Activated CD8-positive, alpha-beta memory T cell treated with anti-CD3 and anti-CD28 coated beads, Interleukin-2, amount 50 U/mL, for 24 hours (primary cell): ENCODE measurements at regions not wholly inside any gene's neighbourhood (a gene's known extent, or its start where the extent isn't known, plus 50 kb on each side); places are given as distances from the start of the nearest gene placed in this dataset.
"Not testable (repeated sequence)": the region's sequence is repeated elsewhere in the genome, so short reads cannot be mapped to it uniquely, and the experiment has no call there.

Experiments used
- DNase-seq: peaks from one replicate; pipeline ENCODE4 v3.0.0-alpha.2; 2020; ENCODE audit errors: extremely low read depth

DNA sequence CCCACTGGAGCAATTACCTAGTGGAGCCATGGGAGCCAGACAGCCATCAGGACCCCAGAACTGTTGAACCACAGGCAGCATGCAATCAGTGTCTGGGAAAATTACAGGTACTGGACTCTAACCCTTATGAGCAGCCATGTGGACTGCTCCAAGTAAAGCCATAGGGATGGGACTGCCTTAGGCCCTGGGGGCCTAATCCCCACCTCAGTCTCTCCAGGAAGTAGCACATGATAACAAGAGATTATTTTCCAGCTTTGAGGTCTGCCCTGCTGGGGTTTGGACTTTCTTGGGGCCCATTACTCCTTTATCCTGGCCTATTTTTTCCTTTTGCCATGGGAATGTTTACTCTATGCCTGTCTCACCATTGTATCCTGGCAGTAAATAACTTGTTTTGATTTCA is 226.8 kb downstream of the AEBP2 start:
- no peak for DNase-seq

DNA sequence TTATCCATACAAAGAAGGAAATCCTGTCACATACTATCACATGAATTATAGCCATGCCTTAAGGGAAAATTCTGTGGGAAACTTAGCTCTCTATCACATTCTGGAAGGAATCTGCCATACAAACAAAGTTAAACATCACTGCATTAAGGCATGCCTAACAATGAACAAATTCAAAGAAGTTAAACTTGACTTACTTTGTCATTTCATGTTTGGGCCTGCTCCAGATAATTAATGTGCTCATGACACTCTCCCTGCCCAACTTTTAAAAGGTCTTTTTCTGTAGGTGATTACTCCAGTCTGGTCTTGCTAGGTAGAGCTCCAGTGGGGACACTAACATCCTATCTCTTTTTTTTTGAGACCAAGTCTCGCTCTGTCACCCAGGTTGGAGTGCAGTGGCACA is 230.5 kb downstream of the AEBP2 start:
- DNase-seq: no peak

DNA sequence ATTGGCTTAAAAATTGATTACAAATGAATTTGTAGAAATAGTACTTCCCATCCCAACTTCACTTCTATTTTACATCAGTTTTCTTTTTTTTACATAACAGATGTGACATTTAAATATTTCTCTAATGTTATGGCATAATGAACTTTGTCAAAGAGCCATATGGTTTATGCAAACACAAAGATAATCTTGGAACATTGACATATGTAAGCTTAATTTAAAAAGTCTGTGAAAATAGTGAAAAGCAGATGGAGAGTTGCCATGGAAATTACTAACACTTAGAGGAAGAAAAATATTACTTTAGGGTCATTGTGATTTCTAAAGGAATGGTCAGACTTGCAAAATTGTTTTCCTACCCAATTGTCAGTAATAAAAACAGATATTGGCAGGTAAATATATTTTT is 232.4 kb downstream of the AEBP2 start:
- no peak for DNase-seq

DNA sequence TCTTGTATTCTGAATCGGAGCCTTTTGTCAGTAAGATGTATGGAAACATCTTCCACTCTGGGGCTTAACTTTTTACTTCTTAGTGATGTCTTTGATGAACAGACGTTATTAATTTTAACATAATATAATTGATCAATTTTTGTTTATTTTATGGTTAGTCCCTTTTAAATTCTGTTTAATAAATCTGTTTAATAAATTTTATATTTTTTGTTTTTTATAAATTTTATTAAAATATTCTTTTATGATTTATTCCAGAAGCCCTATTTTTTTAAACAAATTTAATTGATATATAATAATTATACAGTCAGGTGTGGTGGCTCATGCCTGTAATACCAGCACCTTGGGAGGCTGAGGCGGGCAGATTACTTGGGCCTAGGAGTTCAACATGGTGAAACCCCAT is 235.1 kb downstream of the AEBP2 start:
- no peak for DNase-seq

DNA sequence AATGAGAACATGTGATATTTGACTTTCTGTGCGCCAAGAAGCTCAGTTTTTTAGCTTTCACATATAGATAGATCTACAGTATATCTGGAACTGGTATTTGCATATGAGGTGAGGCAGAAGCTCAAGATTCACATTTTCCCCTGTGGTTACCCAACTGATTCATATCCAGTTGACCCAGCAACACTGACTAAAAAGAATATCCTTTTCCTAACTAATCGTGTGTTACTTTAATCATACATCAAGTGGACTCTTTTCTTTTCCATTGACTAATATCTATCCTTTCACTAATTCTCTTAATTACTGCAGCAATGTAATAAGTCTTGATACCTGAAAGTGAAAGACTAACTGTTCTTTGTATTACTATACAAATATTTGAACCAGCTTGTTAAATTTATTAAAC is 236.1 kb downstream of the AEBP2 start:
- no peak for DNase-seq

DNA sequence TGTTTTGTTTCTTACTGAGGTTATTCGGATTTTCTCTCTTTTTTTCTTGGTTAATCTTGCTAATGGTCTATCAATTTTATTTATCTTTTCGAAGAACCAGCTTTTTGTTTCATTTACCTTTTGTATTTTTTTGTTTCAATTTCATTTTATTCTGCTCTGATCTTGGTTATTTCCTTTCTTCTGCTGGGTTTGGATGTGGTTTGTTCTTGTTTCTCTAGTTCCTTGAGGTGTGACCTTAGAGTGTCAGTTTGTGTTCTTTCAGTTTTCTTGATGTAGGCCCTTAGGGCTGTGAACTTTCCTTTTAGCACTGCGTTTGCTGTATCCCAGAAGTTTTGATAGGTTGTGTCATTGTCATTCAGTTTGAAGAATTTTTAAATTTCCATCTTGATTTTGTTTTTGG is 239.2 kb downstream of the AEBP2 start:
- not testable (repeated sequence) for DNase-seq

DNA sequence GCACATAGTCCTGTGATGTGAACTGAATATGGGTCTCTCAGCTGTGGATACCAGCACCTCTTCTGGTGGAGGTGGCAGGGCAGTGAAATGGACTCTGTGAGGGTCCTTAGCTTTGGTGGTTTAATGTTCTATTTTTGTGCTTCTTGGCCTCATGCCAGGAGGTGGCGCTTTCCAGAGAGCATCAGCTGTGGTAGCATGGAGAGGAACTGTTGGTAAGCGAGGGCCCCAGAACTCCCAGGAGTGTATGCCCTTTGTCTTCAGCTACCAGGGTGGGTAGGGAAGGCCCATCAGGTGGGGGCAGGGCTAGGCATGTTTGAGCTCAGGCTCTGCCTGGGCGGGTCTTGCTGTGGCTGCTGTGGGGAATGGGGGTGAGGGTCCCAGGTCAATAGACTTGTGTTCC is 241.7 kb downstream of the AEBP2 start:
- DNase-seq: no peak

DNA sequence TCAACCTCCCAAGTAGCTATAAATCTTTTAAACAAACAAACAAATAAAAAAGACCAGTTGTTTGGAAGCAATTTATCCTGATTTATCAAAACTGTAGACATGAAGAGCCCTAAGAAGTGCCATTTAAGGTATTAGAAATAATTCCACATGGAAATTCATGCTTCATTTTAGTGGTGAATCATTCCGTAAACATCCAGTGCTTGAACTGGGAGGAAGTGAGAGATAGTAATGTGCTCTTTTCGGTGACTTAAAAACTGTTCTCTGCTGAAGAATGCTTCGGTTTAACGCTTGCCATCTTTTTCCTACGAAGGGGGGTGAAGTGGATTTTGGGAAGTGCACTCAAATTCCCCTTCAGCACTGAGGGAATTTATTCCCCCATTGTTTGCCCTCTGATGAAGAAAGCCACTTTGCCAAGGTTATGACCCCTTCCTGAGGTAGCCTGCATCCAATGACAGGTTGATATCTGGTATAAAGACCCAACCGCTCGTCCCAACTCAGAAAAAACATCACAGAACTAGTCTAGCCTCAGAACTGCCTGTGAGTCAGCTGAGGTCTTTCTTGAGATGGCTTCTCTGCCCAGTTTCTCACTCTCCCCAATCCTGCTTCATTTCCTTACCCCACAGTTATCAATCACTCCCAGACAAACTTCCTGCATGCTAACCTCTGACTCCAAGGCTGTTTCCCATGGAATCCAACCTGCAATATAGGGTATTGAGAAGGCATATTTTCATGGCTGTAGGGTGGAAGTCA is 244.1 kb downstream of the AEBP2 start:
- DNase-seq: no peak

DNA sequence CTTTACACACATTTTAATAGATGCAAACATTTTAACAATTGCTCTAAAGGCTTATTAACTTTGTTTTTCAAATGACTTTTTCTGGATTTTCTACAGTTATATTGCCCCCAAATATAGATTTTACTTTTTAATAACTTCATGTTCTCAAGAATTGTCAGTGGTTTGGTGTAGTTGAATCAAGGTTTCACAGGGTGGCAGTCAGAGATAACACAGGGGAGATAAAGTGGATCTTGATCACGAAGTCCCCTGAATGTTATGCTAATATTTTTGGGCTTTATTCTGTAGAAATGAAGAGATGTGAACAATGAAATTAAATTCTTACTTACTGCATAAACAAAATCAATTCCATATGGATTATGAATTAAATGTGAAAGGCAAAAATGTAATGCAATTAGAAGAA is 248.1 kb downstream of the AEBP2 start:
- no peak for DNase-seq

DNA sequence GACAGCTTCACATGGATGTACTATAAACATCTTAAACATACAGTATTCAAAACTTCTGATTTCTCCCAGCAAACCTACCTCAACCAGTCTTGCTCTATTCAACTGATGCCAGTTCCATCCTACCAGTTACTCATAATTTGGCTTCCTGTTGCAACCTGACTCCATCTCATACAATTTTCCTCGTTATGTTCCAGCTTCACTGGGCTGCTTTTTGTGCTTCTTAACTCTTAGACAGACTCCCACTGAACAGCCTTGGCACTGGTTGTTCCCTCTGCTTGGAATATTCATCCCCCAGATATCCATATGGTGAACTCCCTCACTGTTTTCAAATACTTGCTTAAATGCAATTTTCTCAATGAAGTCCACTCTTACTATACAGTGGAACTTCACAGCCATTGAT is 249.2 kb downstream of the AEBP2 start:
- DNase-seq: no peak

DNA sequence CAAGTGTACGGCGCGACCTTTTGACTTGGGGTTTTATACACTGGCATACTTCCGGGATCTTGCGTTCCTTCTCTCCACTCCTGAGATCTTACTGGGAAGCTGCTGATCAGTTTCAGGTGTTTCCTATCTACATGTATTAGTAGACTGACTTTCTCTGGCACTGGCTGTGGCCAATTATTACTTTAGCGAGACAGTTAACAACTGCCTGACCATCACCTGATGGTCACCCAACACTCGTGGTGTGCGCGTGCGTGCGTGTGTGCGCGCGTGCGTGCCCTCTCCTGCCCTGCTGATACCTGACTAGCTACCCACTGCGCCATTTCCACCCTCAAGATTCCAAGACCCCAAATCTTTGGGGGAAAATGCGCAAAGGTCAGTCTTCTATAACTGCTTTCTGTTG is 249.9 kb downstream of the AEBP2 start:
- no peak for DNase-seq

DNA sequence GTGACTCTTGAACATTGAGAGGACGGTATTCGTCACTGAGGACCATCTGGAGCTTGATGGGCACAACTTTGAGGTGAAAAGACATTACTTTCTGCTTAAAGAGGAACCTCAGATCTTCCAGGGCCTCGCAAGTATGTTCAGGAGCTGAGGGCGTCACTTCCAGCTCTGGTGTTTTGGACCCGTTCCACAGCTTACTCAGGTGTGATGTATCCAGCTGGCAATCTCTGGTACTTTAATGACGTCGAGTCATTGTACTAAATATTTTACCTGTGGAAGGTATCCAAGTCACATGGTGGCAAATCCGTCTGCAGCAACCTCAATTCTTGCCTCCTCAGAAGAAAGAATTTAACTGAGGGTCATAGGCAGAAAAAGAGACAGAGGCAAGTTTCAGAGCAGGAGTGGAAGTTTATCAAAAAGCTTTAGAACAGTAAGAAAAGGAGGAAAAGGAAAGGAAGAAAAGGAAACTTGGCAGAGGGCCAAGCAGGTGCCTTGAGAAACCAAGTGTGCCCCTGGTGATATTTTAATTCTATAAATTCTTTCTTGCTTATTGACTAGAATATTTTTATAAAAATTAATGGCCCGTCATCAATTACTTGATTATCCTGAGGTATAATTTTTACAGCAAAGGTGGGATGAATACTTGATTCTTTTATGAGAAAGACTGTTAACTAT is 250.6 kb downstream of the AEBP2 start:
- DNase-seq: no peak

DNA sequence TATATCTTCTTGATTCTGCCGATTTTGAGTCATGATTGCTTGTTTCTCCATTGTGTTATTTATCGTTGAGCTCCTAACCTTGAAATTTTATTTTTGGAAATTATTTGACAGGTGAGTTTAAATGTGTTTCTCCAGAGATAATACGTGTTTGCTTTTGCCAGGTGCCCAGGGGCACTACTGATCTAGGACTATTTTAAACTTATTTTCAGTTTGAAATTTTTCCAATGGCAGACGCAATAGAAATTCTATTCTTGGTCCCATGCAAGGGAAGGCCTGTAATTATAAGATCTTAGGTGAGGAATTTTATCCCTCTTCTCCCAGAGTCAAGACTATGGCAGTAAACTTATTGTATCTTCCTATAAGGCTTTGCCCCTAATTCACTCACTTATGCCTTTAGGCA is 252.8 kb downstream of the AEBP2 start:
- no peak for DNase-seq

DNA sequence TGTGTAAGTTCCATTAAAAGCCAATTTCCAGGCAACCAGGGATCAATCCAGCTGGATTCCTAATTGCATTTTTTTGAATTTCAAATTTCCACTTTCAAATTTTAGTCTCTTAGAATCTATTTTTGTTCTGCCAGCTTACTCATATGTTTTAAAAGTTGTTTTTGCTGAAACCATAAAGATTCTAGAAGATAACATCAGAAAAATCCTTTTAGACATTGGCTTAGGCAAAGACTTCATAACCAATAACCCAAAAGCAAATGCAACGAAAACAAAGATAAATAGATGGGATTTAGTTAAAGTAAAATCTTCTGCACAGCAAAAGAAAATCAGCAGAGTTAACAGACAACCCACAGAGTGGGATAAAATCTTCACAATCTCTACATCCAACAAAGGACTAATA is 253.3 kb downstream of the AEBP2 start:
- no peak for DNase-seq

DNA sequence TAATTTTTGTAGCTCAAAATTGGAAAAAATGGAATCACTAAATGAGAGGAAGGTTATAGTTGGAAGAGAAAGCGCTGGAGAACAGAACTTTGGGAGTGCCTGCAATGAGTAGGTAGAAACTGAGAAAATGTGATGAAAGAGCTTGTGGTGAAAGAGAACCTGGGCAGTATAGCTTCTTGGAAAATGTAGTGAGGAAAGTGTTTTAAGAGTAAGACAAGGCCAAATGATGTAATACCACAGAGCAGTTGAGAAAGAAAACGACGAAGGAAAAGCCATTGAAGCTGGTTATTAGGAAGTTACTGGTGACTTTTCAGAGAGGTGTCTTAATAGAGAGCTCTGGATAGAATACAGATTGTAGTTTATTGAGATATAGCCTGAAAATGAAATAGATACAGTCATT is 255.3 kb downstream of the AEBP2 start:
- DNase-seq: no peak

DNA sequence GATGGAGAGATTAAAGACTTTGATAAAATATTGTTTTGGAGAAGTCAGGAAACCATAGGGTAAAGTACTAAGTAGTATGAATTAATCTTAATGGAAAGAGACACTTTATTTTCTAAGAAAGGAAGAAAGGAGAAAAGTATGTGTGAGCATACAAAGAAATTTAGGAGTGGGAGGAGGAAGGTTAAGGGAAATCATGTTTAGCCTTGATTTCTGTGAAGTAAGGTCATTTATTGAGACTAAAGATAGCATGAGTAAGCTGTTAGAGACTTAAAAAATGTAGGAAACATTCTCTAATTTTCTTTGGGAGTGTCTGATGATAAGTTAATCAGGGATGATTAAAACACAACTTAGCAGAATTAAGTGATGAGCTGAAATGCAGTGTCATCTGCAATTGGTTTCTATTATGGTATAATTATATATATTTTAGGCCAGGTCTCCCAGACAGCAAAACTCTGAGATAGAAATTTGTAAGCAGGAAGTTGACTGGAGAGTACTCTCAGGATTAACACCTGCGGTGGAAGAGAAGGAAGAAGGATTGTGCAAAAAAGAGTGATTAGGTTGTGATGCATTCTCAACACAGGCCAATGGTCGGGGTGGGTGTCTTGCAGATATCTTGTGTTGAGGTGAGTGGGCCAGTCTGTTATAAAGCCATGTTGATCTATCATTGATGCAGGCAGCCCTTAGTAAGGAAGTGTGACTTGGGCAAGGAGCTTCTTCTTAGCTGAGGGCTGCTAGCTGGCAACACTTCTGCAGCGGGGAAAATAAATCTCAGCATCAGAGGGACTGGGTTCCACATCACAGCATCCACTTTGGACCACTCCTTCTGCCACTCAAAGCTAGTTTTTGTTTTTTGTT is 256.2 kb downstream of the AEBP2 start:
- DNase-seq: no peak

DNA sequence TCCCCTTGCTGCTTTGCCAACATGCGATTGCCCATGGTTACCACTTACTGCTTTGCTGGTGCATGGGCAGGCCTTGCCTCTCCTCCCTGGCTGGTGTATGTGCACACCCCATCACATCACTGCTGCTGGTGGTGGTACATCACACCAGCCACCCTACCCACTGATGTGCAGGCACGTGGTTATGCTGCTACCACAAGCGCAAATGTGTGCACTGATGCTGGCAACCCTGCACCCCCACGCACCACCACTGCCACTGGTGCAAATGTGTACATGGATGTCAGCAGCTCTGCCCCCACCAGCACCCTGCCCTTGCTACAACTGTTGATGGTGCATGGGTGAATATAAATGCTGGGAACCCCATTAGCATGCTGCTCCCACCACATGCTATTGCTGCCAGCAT is 261.7 kb downstream of the AEBP2 start:
- DNase-seq: no peak

DNA sequence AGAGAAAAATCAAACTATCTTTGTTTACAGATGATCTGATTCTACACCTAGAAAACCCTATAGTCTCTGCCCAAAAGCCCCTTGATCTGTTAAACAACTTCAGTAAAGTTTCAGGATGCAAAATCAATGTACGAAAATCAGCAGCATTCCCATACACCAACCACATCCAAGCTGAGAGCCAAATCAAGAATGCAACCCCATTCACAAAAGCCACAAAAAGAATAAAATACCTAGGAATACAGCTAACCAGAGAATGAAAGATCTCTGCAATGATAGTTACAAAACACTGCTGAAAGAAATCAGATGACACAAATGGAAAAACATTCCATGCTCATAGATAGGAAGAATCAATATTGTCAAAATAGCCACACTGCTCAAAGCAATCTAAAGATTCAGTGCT is 265.7 kb downstream of the AEBP2 start:
- no peak for DNase-seq

DNA sequence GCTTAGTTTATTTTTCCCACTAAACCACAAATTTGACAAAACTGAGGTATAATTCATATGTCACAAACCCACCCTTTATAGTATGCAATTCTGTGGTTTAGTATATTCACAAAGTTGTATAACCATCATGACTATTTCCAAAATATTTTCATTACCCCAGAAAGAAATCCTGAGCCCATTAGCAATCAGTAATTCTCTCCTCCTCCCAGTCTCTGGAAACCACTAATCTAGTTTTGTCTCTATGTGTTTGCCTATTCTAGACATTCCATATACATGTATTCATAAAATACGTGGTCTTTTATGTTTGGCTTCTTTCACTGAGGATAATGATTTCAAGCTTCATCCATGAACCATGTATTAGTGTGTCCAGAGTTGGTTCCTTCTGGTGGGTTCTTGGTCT is 267.6 kb downstream of the AEBP2 start:
- DNase-seq: no peak

DNA sequence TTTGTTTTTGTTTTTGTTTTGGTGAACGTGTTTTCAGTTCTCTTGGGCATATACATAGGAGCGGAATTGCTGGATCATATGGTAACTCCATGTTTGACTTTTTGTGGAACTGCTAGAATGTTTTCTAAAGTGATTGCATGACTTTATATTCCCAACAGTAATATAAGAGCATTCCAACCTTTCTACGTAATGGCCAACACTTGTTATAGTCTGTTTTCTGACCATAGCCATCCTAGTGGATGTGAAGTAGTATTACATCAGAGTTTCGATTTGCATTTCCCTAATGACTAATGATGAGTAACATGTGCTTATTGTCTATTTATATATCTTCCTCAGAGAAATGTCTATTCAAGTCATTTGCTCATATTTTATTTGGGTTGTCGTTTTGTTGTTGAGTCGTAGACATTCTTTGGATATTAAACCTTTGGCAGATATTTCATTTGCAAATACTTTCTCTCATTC is 268.7 kb downstream of the AEBP2 start:
- no peak for DNase-seq

DNA sequence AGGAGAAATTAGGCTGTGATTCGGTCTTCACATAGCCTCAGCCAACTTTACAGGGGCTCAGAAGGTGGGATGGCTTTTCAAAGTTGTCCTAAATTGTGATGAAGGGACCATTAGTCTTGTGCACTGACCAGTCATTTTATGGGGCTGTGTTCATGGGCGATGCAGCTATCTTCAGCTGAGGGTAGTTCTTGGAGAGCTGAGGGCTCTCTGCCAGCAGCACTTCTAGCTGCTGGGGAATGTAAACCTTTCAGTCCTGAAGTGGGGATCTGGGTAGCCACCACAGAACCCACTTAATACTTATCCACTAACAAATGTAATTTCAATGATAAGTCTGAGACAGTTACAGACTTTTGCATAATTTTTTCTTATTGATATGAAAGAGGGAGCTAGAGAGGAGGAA is 270.6 kb downstream of the AEBP2 start:
- no peak for DNase-seq
